ENCODE measurements at regions not wholly inside any gene's neighbourhood (a gene's known extent, or its start where the extent isn't known, plus 50 kb on each side); places are given as distances from the start of the nearest gene placed in this dataset.

GRCh38 chr22:47801541-47802245, 1039.2 kb downstream of the TBC1D22A start:
- no peak for DNase-seq (ENCODE audit: extremely low read depth, low read depth)
- no peak for TF ChIP-seq CTCF (IDR thresholded peaks at IDR 0.05; ENCODE audit: low read depth, low read length)

GRCh38 chr22:47798229-47798628, 1035.8 kb downstream of the TBC1D22A start:
- TF ChIP-seq CTCF (IDR thresholded peaks at IDR 0.05; ENCODE audit: low read depth, low read length), result no peak
- DNase-seq (ENCODE audit: extremely low read depth, low read depth), result no peak

- no peak for DNase-seq (ENCODE audit: extremely low read depth, low read depth)
- TF ChIP-seq CTCF (IDR thresholded peaks at IDR 0.05; ENCODE audit: low read depth, low read length), result no peak
Measured at GRCh38 chr22:47797342-47797945, 1035.0 kb downstream of the TBC1D22A start.

GRCh38 chr22:47796128-47796908, 1033.9 kb downstream of the TBC1D22A start:
- TF ChIP-seq CTCF (IDR thresholded peaks at IDR 0.05; ENCODE audit: low read depth, low read length), result no peak
- DNase-seq (ENCODE audit: extremely low read depth, low read depth), result no peak

GRCh38 chr22:47795477-47796127, 1033.2 kb downstream of the TBC1D22A start:
- TF ChIP-seq CTCF (IDR thresholded peaks at IDR 0.05; ENCODE audit: low read depth, low read length), result no peak
- no peak for DNase-seq (ENCODE audit: extremely low read depth, low read depth)

- DNase-seq (ENCODE audit: extremely low read depth, low read depth), result no peak
- TF ChIP-seq CTCF (IDR thresholded peaks at IDR 0.05; ENCODE audit: low read depth, low read length), result no peak
Measured at GRCh38 chr22:47794851-47795250, 1032.4 kb downstream of the TBC1D22A start.
